ENCODE measurements at regions not wholly inside any gene's neighbourhood (a gene's known extent, or its start where the extent isn't known, plus 50 kb on each side); places are given as distances from the start of the nearest gene placed in this dataset.

DNA sequence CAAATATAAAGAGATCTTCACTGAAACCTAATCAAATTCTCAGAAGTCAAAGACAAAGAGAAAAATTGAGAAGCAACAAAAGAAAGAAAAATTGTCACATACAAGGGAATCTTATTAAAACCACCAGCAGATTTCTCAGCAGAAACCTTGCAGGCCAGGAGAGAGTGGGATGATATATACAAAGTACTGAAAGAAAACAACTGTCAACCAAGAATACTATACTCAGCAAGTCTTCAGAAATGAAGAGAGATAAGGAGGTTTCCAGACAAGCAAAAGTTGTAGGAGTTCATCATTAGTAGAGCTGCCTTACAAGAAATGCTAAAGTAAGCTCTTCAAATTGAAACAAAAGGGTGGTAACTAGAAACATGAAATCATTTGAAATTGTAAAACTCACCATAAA, 345.6 kb downstream of the MAFB start:
- TF ChIP-seq, protein P1, sequence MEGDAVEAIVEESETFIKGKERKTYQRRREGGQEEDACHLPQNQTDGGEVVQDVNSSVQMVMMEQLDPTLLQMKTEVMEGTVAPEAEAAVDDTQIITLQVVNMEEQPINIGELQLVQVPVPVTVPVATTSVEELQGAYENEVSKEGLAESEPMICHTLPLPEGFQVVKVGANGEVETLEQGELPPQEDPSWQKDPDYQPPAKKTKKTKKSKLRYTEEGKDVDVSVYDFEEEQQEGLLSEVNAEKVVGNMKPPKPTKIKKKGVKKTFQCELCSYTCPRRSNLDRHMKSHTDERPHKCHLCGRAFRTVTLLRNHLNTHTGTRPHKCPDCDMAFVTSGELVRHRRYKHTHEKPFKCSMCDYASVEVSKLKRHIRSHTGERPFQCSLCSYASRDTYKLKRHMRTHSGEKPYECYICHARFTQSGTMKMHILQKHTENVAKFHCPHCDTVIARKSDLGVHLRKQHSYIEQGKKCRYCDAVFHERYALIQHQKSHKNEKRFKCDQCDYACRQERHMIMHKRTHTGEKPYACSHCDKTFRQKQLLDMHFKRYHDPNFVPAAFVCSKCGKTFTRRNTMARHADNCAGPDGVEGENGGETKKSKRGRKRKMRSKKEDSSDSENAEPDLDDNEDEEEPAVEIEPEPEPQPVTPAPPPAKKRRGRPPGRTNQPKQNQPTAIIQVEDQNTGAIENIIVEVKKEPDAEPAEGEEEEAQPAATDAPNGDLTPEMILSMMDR (IDR thresholded peaks at IDR 0.05) = no peak
- no peak for TF ChIP-seq POLR2A (IDR thresholded peaks at IDR 0.05)

All from ovary (tissue), 3 donors.